ENCODE measurements at regions not wholly inside any gene's neighbourhood (a gene's known extent, or its start where the extent isn't known, plus 50 kb on each side); places are given as distances from the start of the nearest gene placed in this dataset.

- no peaks in the 10 kb centered on the region for H3K27me3 ChIP-seq (replicated peaks; ENCODE audit: control insufficient read depth, insufficient read depth, low read length)
- no peaks in the 10 kb centered on the region for H3K36me3 ChIP-seq (ENCODE audit: control insufficient read depth, insufficient read depth, low read length)
- no peak for DNase-seq (ENCODE audit: extremely low read depth, insufficient read length)
- no peak overlapping the region for H3K4me3 ChIP-seq (replicated peaks; ENCODE audit: low read depth, low read length)
- no peak for TF ChIP-seq CTCF (IDR thresholded peaks at IDR 0.05; ENCODE audit: insufficient read depth, low read length, poor library complexity, severe bottlenecking)
Observed at GRCh38 chr1:219533280-219533679, 79.6 kb downstream of the ZC3H11B start.

- no peak for TF ChIP-seq CTCF (IDR thresholded peaks at IDR 0.05; ENCODE audit: insufficient read depth, low read length, poor library complexity, severe bottlenecking)
- no peak for DNase-seq (ENCODE audit: extremely low read depth, insufficient read length)
- H3K36me3 ChIP-seq (ENCODE audit: control insufficient read depth, insufficient read depth, low read length): no peaks in the 10 kb centered on the region
- no peak overlapping the region for H3K4me3 ChIP-seq (replicated peaks; ENCODE audit: low read depth, low read length)
- H3K27me3 ChIP-seq (replicated peaks; ENCODE audit: control insufficient read depth, insufficient read depth, low read length): no peaks in the 10 kb centered on the region
Observed at GRCh38 chr1:219529116-219529515, 83.8 kb downstream of the ZC3H11B start.

- no peak for TF ChIP-seq CTCF (IDR thresholded peaks at IDR 0.05; ENCODE audit: insufficient read depth, low read length, poor library complexity, severe bottlenecking)
- Histone ChIP-seq H3K36me3 (ENCODE audit: control insufficient read depth, insufficient read depth, low read length) (no peaks in the 10 kb centered on the region), H3K27me3 (replicated peaks; ENCODE audit: control insufficient read depth, insufficient read depth, low read length) (no peaks in the 10 kb centered on the region), H3K4me3 (replicated peaks; ENCODE audit: low read depth, low read length) (no peak overlapping the region)
- no peak for DNase-seq (ENCODE audit: extremely low read depth, insufficient read length)
Observed at GRCh38 chr1:219528633-219529032, 84.3 kb downstream of the ZC3H11B start.

GRCh38 chr1:219527994-219528393 lies 84.9 kb downstream of the ZC3H11B start:
- Histone ChIP-seq H3K27me3 (replicated peaks; ENCODE audit: control insufficient read depth, insufficient read depth, low read length) (no peaks in the 10 kb centered on the region), H3K36me3 (ENCODE audit: control insufficient read depth, insufficient read depth, low read length) (no peaks in the 10 kb centered on the region), H3K4me3 (replicated peaks; ENCODE audit: low read depth, low read length) (no peak overlapping the region)
- no peak for TF ChIP-seq CTCF (IDR thresholded peaks at IDR 0.05; ENCODE audit: insufficient read depth, low read length, poor library complexity, severe bottlenecking)
- no peak for DNase-seq (ENCODE audit: extremely low read depth, insufficient read length)

- TF ChIP-seq CTCF (IDR thresholded peaks at IDR 0.05; ENCODE audit: insufficient read depth, low read length, poor library complexity, severe bottlenecking): no peak
Observed at GRCh38 chr1:219526074-219526473, 86.8 kb downstream of the ZC3H11B start.

GRCh38 chr1:219523411-219523810 lies 89.5 kb downstream of the ZC3H11B start:
- H3K27me3 ChIP-seq (replicated peaks; ENCODE audit: control insufficient read depth, insufficient read depth, low read length): no peaks in the 10 kb centered on the region
- DNase-seq (ENCODE audit: extremely low read depth, insufficient read length): no peak
- H3K36me3 ChIP-seq (ENCODE audit: control insufficient read depth, insufficient read depth, low read length): no peaks in the 10 kb centered on the region
- TF ChIP-seq CTCF (IDR thresholded peaks at IDR 0.05; ENCODE audit: insufficient read depth, low read length, poor library complexity, severe bottlenecking): no peak
- no peak overlapping the region for H3K4me3 ChIP-seq (replicated peaks; ENCODE audit: low read depth, low read length)

More at GRCh38 chr1:219526074-219526473, 86.8 kb downstream of the ZC3H11B start:
- Histone ChIP-seq H3K4me3 (replicated peaks; ENCODE audit: low read depth, low read length) (no peak overlapping the region), H3K36me3 (ENCODE audit: control insufficient read depth, insufficient read depth, low read length) (no peaks in the 10 kb centered on the region), H3K27me3 (replicated peaks; ENCODE audit: control insufficient read depth, insufficient read depth, low read length) (no peaks in the 10 kb centered on the region)
- DNase-seq (ENCODE audit: extremely low read depth, insufficient read length): no peak

Measured in GM06990 (cell line).